Esophagus muscularis mucosa (tissue), 4 donors: ENCODE measurements at regions not wholly inside any gene's neighbourhood (a gene's known extent, or its start where the extent isn't known, plus 50 kb on each side); places are given as distances from the start of the nearest gene placed in this dataset.

Experiments
- CTCF ChIP-seq, 3 experiments: fragments of 200-600 bp in 2 of 3; fragments of 450-650 bp in 1 of 3; sonication (generic) in 2 of 3; IDR thresholded peaks; one replicate each; pipeline ENCODE4 v1.5.1; 2017 to 2019; ENCODE audit warnings: antibody characterized with exemption in 3 of 3, mild to moderate bottlenecking in 2 of 3, moderate library complexity in 1 of 3
- EP300 ChIP-seq: sonication (generic); formaldehyde crosslinking; IDR thresholded peaks from one replicate; pipeline ENCODE4 v1.6.1; 2017; ENCODE audit warnings: antibody characterized with exemption
- POLR2A ChIP-seq: fragments of 450-650 bp; IDR thresholded peaks from one replicate; pipeline ENCODE4 v1.6.1; 2017; ENCODE audit warnings: antibody characterized with exemption, moderate library complexity, mild to moderate bottlenecking, low read depth
- POLR2AphosphoS5 ChIP-seq, 2 donors: sonication (generic); formaldehyde crosslinking; IDR thresholded peaks; one replicate each; pipeline ENCODE4 v1.6.1; 2017; ENCODE audit warnings: antibody characterized with exemption in 2 of 2

DNA sequence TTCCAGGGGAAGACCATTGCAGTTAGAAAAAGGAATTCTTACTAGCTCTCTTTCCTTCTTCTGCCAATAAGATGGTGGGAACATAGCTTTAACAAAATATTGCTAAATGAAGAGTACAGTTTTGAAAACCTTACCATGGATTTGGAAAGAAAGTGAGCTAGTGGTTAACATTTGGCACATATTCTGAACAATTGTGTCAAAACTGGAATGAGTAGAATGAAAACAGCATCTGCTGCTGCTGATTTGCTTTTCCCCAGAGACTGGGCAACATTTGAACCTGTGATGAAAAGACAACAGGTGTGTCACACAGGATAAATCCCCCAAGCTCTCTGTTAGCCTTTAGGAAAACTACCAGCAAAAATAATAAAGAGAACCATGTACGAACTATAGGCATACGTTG is 761.4 kb downstream of the KCNA4 start:
- TF ChIP-seq CTCF (IDR thresholded peaks at IDR 0.05) (no peak), POLR2A (no peak), POLR2AphosphoS5 (IDR thresholded peaks at IDR 0.05) (no peak), EP300 (no peak)
